Skeletal muscle satellite cell (primary cell): ENCODE measurements at regions not wholly inside any gene's neighbourhood (a gene's known extent, or its start where the extent isn't known, plus 50 kb on each side); places are given as distances from the start of the nearest gene placed in this dataset.

Experiments
- H3K27me3 ChIP-seq: 2 replicates; pipeline ENCODE4 v1.7.0; 2013; ENCODE audit warnings: low read length; ENCODE audit not compliant: control insufficient read depth, insufficient read depth
- H3K36me3 ChIP-seq: 2 replicates; pipeline ENCODE4 v1.7.0; 2013; ENCODE audit warnings: mild to moderate bottlenecking, control low read depth, low read length; ENCODE audit not compliant: insufficient read depth
- H3K4me1 ChIP-seq: 2 replicates; pipeline ENCODE4 v1.7.0; 2013; ENCODE audit warnings: low read length; ENCODE audit not compliant: control insufficient read depth, insufficient read depth
- H3K4me2 ChIP-seq: 2 replicates; pipeline ENCODE4 v1.7.0; 2013; ENCODE audit warnings: mild to moderate bottlenecking, low read length
- H3K4me3 ChIP-seq: 2 replicates; pipeline ENCODE4 v1.7.0; 2013; ENCODE audit warnings: low read length
- H3K9ac ChIP-seq: 2 replicates; pipeline ENCODE4 v1.7.0; 2013; ENCODE audit warnings: mild to moderate bottlenecking, low read depth, low read length, moderate library complexity
- H3K9me3 ChIP-seq: replicated peaks from 2 replicates; pipeline ENCODE4 v1.7.0; 2013; ENCODE audit warnings: mild to moderate bottlenecking, control low read depth, low read length

DNA sequence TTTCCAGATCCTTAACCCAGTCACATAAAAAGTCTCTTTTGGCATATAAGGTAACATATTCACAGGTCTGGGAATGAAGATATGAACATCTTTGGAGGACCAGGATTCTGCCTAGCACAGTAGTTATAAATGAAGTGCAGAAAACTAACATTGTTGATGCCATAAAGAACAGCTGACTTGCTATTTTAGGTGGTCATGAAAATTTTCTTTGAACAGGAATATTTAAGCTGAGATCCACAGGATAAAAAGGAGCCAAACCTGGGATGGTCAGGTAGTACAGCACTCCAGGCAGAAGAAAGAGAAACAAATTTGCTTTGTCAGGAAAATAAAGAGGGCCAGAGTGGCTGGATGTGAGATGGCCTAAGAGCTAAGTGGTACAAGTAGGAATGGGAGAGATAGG lies 80.0 kb downstream of the CENPW start:
- no peak overlapping the region for H3K4me2 ChIP-seq
- H3K27me3 ChIP-seq = no peaks in the 10 kb centered on the region
- H3K36me3 ChIP-seq = no peaks in the 10 kb centered on the region
- no peaks in the 10 kb centered on the region for H3K9me3 ChIP-seq
- H3K4me3 ChIP-seq = no peak overlapping the region
- H3K9ac ChIP-seq = no peak overlapping the region
- H3K4me1 ChIP-seq = no peaks in the 10 kb centered on the region

DNA sequence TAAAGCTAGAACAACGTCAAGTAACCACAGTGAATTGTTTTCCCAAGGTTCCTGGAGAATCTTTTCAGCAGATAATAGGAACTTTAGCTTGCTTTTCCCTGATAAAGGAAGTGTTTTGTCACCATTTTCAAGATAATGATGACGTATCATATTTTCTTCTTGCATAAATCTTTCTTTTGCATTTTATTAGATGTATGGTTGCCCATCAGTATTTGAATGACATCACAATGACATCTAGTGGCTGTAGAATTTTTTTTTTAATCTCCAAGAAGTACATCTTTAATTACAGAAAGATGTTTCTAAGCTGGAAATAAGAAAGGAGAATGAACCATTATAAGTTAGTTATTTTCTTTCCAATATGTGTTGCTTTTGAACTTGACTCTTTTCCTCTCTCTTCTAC lies 83.0 kb downstream of the CENPW start:
- Histone ChIP-seq H3K4me2 (no peak overlapping the region), H3K4me3 (no peak overlapping the region), H3K9ac (no peak overlapping the region)

DNA sequence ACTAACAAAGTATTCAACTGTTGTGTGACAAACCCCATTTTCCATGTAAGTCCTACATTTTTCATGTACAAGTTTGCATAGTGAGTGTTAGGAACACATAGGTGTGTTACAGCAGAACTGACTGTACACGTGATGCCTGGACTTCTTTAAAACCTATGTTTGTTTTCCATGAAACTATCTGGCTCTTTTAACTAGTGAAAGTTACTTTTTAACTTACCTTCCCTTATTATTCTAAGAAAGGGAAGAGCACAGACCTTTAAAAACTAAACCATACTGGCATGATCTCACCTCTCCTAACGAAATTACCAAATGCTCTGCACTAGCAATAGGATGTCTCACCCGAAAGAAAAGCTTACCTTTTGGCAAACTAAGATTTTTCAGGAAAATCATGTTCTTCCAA lies 87.8 kb downstream of the CENPW start:
- no peak overlapping the region for H3K4me3 ChIP-seq
- no peaks in the 10 kb centered on the region for H3K4me1 ChIP-seq
- H3K36me3 ChIP-seq = no peaks in the 10 kb centered on the region
- no peaks in the 10 kb centered on the region for H3K27me3 ChIP-seq
- H3K9me3 ChIP-seq = no peaks in the 10 kb centered on the region
- no peak overlapping the region for H3K9ac ChIP-seq
- H3K4me2 ChIP-seq = no peak overlapping the region

More for the DNA sequence above, 83.0 kb downstream of the CENPW start:
- Histone ChIP-seq H3K4me1 (no peaks in the 10 kb centered on the region), H3K36me3 (no peaks in the 10 kb centered on the region), H3K9me3 (no peaks in the 10 kb centered on the region), H3K27me3 (no peaks in the 10 kb centered on the region)

DNA sequence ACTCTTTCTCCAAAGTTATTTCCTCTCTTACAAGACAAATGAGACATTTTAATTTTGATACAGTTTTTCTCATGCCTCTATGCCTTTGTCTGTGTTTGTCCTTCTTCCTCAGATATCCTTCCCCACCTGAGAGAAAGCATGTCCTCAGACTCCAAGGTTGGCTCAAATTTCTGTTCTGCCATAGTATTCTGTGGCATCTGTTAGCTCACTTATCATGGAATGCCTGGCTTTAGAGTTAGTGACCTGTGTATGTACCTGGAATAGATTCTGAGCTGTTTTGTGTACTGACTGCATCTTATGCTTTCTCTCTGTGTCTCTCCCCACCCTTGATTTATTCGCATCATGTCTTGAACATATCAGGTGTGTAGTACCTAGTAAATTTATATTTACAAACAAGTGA lies 90.0 kb downstream of the CENPW start:
- Histone ChIP-seq H3K9ac (no peak overlapping the region), H3K4me2 (no peak overlapping the region), H3K36me3 (no peaks in the 10 kb centered on the region), H3K4me3 (no peak overlapping the region), H3K4me1 (no peaks in the 10 kb centered on the region), H3K9me3 (no peaks in the 10 kb centered on the region), H3K27me3 (no peaks in the 10 kb centered on the region)

DNA sequence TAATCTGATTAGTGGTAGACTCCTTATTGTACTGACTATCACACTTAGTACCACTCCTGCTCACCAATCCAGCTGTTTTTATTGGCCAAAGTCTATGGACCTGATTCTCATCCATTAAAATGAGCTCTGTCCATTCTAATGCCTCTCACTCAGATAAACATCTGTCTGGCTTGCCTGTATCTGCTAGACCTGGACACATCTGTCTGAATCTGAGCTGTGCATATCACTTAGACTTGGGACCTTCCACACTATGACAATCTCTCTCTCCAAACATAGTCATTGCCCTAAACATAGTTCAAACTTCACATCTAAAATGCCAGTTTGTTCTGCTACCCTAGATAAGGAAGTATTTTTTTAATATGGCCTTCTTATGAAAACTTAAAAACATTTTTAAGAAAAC lies 92.6 kb downstream of the CENPW start:
- Histone ChIP-seq H3K27me3 (no peaks in the 10 kb centered on the region), H3K4me1 (no peaks in the 10 kb centered on the region), H3K9ac (no peak overlapping the region), H3K9me3 (no peaks in the 10 kb centered on the region), H3K4me2 (no peak overlapping the region), H3K4me3 (no peak overlapping the region), H3K36me3 (no peaks in the 10 kb centered on the region)

DNA sequence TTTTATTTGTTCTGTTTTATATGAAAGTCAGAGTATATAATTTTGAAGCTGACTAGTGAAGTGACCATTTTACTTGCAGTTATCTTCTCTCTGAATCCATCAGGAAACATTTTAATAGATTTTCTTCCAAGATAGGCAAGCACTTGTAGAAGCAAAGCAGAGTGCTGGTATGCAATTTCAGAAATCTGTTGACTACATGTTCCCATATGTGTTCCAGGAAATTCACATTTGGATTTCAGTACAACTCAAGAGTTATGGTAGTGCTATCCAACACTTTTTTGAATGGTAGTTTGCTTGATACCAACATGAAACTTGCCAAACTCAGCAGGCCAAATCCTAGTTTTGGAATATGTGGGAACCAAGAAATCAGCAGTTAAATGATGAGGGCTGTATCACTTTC lies 94.0 kb downstream of the CENPW start:
- Histone ChIP-seq H3K9me3 (no peaks in the 10 kb centered on the region), H3K4me3 (no peak overlapping the region), H3K4me2 (no peak overlapping the region), H3K4me1 (no peaks in the 10 kb centered on the region), H3K9ac (no peak overlapping the region), H3K27me3 (no peaks in the 10 kb centered on the region), H3K36me3 (no peaks in the 10 kb centered on the region)

DNA sequence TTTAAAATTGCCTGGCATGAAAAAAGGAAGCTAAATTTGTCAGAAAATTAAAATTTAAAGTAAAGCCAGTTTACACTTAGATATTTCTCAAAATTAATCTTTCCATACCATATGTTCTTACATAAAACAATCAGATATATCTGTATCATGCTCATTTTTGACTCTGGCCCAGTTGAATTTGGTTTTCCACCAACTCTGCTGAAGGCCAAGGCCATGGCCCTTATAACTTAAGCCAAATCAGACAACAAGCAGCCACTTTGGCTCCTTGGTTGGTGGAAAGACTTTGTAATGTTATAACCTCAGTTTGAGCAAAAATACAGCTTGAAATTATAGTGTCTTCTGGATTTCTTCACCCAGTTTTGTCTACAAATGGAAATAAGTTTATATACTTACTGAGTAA lies 97.3 kb downstream of the CENPW start:
- Histone ChIP-seq H3K4me2 (no peak overlapping the region), H3K36me3 (no peaks in the 10 kb centered on the region), H3K9me3 (no peaks in the 10 kb centered on the region), H3K4me1 (no peaks in the 10 kb centered on the region), H3K4me3 (no peak overlapping the region), H3K27me3 (no peaks in the 10 kb centered on the region), H3K9ac (no peak overlapping the region)

DNA sequence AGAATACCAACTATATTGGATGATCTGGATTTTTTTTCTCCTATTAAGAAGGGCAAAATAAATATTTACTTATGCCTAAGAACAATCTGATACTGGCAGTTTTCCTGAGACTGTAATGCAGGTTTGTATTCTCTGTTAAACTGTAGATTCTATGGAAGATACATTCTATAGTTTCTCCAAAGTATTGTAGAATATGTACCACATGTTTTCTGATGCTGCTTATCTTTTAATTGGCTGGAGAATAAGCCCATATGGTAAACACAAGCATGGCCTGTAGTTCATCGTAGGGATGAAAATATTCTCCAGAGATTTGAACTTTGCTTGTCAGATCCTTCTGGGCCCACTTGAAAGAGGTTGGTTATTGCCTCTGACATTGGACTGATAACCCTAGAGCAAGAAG lies 99.1 kb downstream of the CENPW start:
- no peaks in the 10 kb centered on the region for H3K36me3 ChIP-seq
- no peak overlapping the region for H3K9ac ChIP-seq
- H3K4me3 ChIP-seq = no peak overlapping the region
- H3K4me1 ChIP-seq = peaks cover 1% of the 10 kb centered on the region
- H3K27me3 ChIP-seq = no peaks in the 10 kb centered on the region
- H3K4me2 ChIP-seq = no peak overlapping the region
- H3K9me3 ChIP-seq = no peaks in the 10 kb centered on the region

DNA sequence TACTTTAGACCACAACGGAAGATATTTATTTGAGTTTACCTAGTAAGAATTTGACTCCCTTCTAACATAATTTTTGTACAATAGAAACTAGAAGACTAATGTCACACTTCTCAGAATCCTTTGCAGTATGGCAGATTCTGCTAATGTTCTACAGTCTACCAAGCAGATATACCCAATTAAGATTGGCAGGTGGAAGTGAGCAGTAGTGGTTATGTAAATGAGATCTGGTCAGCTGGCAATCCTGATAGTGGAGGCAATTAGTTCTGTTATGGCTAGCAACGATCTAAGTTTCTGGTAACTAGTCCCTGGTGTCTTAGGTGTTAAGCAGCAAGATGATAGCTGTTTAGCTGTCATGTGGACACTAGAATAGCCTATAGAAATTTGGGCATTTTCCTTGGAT lies 101.0 kb downstream of the CENPW start:
- no peak overlapping the region for H3K4me3 ChIP-seq
- H3K27me3 ChIP-seq = no peaks in the 10 kb centered on the region
- no peaks in the 10 kb centered on the region for H3K9me3 ChIP-seq
- H3K4me2 ChIP-seq = no peak overlapping the region
- H3K4me1 ChIP-seq = peaks cover 16% of the 10 kb centered on the region
- no peak overlapping the region for H3K9ac ChIP-seq
- no peaks in the 10 kb centered on the region for H3K36me3 ChIP-seq

DNA sequence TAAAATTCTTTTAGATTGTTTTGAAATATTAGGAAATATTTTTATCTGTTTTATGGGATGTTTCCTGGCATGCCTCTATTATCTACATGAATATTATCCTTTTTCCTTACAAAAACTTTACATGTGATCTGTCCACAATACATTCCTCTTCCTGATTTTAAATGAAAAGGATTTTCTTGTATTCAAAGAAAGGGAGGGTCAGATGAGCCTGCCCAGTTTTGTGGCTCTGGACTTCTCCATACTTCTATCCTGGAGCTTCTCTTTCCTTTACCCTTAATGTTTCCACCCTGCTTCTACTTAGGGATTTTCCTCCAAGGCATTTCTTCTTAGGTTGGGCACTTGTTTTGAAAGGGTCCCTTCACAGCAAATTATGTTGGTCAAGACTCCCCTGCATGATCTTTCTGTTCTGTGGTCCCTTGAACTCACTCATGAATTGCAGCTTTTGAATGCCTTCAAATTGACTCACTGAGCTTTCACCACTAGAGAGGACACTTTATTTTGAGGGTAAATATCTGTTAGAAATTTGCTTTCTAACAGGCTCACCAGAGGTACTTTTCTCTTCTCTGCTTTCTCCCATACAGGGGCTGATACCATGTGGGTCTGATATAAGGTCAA lies 104.9 kb downstream of the CENPW start:
- Histone ChIP-seq H3K4me3 (no peak overlapping the region), H3K4me1 (peaks cover 16% of the 10 kb centered on the region), H3K9me3 (no peaks in the 10 kb centered on the region), H3K4me2 (peak overlapping the region; percentile 59), H3K36me3 (no peaks in the 10 kb centered on the region), H3K9ac (peak overlapping the region; percentile 5), H3K27me3 (no peaks in the 10 kb centered on the region)

DNA sequence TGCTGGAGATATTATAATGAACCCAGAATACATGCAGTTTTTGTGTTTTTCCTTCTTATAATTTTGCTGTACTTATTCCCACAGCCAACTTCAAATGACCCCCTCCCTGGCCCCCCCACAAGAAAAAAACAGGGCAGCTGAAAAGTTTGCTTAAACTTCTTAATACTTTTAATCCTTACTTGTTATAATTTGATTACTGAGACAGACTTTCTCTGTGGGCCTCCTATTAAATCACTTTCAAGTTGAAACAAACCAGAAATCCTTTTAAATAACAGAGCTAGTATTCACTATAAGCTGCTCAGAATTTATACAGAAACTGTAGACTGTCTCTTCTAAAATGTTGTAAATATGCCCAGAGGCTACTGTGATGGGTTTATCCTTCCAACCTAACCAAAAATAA lies 106.3 kb downstream of the CENPW start:
- Histone ChIP-seq H3K4me3 (no peak overlapping the region), H3K9ac (no peak overlapping the region), H3K9me3 (no peaks in the 10 kb centered on the region), H3K4me1 (peaks cover 16% of the 10 kb centered on the region), H3K4me2 (no peak overlapping the region), H3K27me3 (no peaks in the 10 kb centered on the region), H3K36me3 (no peaks in the 10 kb centered on the region)

DNA sequence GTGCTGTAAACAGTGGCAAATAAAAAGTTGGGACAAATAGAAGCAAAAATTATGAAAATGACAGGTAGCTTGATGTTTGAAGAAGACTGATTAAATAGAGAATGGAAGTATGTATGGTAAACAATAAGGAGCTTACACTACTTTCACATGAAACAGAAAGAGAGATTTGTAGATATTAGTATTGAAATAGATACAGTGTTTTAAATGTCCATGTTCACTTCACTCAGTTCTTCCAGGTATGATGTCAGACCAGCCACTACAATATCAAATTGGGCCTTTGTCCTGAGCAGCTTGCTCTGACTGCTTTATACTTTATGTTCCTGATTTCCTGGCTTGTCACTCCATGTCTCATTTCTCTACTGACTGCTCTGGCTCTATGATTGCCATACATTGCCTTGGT lies 107.5 kb downstream of the CENPW start:
- Histone ChIP-seq H3K9ac (no peak overlapping the region), H3K9me3 (no peaks in the 10 kb centered on the region), H3K27me3 (no peaks in the 10 kb centered on the region), H3K4me3 (no peak overlapping the region), H3K4me1 (peaks cover 16% of the 10 kb centered on the region), H3K36me3 (no peaks in the 10 kb centered on the region), H3K4me2 (no peak overlapping the region)
